ENCODE measurements at regions not wholly inside any gene's neighbourhood (a gene's known extent, or its start where the extent isn't known, plus 50 kb on each side); places are given as distances from the start of the nearest gene placed in this dataset.

DNA sequence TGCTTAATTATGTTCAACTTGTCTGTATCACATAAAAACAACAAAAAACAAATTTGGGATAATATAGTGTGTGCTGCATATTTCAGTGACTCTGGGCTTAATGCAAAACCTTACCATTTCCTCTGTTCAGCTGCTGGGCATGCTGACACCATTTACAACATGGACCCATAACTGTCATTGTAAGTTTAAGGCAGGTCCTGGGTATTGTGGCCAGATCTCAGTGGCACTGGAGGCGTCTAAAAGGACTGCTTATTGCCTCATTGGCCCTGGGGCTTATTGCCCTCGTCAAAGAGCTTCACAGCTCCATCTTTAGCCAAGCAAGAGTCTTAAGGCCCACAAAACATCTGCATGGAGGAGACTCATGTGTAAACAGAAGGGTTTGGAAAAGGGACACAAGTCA lies 390.2 kb downstream of the NR2F2 start:
- TF ChIP-seq YY1 (IDR thresholded peaks at IDR 0.05; ENCODE audit: insufficient read depth, insufficient read length) (no peak), ZNF274 (IDR thresholded peaks at IDR 0.05; ENCODE audit: low read depth, low read length) (no peak), SUZ12 (IDR thresholded peaks at IDR 0.05; ENCODE audit: extremely low read depth, insufficient read depth, insufficient read length) (no peak)
